Hindlimb muscle (tissue), 1 donor: ENCODE measurements at regions not wholly inside any gene's neighbourhood (a gene's known extent, or its start where the extent isn't known, plus 50 kb on each side); places are given as distances from the start of the nearest gene placed in this dataset.
A peak's percentile ranks its signal among the peaks of the same experiment; 100 is the strongest.
"Not testable (repeated sequence)": the region's sequence is repeated elsewhere in the genome, so short reads cannot be mapped to it uniquely, and the experiment has no call there.

ENCODE experiments used
- DNase-seq: peaks from one replicate; pipeline ENCODE4 v3.0.0-alpha.2; 2013

- no peak for DNase-seq
Observed at GRCh38 chr3:23709987-23710386, 95.8 kb upstream of the UBE2E1 start.

DNA sequence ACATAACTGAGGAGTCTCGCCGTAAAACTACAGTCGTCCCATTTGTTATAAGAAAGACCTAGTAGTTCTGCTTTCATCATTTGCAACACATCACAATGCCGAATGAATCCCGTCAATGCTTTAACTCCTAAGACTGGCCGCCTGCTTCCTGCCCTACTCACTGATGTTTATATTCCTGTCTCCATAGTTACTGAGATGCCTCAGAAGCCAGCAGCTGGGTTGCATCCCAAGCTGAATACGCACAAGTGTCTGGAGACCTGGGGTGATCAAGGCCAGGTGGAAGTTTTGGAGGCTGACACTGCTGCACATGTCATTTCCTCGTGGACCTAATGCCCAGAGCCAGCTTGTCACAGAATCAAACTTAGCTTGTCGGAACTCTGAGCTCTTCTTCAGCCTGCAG is 95.2 kb upstream of the UBE2E1 start:
- peak; percentile 82 for DNase-seq

DNA sequence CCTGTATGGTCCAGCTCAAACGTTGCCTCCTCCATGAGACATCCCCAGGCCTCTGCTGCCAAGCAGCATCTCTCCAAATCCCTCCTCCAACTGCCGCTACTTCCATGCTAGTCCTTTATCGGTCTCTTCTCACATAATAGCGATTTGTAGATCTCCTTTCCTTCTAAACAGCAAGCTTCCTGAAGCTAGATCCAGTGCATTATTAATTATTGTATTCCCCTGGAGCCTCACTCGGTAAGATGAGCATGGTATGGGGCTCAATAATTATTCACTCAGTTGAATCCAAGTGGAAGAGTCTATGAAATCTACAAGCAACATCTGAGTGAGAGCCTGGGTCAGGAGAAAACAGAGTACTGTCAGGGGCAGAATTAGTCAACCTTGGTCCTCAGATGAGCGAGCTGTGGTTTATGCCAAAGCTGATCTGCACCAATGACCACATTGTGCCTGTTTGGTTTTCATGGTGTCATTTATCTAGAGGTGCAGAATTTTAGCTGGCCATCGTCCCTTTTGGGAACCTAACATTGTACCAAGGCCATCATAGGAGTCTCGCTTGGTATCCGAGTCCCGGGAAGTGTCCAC is 93.8 kb upstream of the UBE2E1 start:
- DNase-seq: no peak

DNA sequence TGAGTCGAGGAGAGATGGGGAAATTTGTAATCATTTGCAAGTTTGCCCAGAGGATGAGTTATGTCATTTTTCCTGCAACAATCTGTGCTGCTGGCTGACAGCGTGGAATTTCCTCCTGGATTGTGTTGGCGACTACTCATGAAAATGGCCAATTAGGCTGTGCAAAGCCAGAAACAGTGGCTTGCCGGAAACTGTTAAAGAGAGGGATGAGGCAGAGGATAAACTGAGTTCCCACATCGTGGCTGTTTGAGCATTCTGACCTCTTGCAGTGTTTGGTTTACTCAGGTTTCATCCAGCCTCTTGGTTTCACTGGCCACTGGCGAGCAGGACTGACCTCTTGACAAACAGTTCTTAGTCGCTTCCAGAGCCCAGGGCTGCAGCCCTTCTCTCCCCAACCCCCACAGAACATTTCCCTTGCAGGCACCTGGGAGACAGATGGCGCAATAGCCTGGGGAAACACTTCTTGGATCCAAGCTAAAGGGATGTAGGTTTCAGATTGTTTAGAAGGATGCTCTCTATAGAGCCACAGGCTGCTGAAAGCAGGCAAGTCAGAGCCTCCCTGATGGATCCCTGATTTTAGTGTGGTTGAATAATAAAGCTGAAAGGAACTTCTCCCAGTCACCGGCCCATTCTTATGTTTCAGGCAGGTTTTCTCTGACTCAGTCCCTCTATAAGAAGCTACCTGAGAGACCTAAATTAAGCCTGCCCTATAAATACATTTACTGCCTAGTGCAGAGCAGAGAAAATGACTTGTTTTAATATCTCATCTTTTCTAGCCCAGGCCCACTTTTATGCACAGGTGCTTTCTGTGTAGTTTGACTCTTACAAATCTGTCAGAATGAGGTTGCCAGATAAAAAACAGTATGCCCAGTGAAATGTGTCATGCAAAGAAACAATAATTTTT is 92.8 kb upstream of the UBE2E1 start:
- DNase-seq: peak; percentile 80

GRCh38 chr3:23713641-23714040 is 92.1 kb upstream of the UBE2E1 start:
- no peak for DNase-seq

GRCh38 chr3:23720059-23720458 is 85.7 kb upstream of the UBE2E1 start:
- DNase-seq: no peak

- DNase-seq: no peak
Observed at GRCh38 chr3:23720885-23721284, 84.9 kb upstream of the UBE2E1 start.

DNA sequence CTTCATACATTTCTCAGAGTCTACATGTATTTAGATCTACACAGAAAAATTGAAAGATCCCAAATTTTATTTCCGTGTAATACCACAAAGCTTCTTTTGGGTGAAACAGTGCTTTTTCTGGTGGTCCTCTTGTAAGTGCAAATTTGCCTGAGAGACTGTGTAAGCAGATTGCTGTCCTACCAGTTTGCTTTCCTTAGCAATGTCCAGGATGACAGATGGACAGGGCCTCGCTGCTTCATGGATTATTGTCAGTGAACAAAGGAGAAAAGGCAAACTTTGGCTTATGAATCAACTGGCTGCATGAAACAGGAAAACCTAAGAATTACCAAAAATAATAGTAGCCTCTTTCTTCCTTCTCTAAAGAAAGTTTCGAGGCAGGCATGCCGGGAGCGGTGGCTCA is 82.6 kb upstream of the UBE2E1 start:
- DNase-seq: no peak

GRCh38 chr3:23723930-23724329 is 81.8 kb upstream of the UBE2E1 start:
- DNase-seq: no peak

GRCh38 chr3:23726811-23727548 is 78.8 kb upstream of the UBE2E1 start:
- no peak for DNase-seq

- DNase-seq: no peak
Observed at GRCh38 chr3:23728601-23729117, 77.1 kb upstream of the UBE2E1 start.

DNA sequence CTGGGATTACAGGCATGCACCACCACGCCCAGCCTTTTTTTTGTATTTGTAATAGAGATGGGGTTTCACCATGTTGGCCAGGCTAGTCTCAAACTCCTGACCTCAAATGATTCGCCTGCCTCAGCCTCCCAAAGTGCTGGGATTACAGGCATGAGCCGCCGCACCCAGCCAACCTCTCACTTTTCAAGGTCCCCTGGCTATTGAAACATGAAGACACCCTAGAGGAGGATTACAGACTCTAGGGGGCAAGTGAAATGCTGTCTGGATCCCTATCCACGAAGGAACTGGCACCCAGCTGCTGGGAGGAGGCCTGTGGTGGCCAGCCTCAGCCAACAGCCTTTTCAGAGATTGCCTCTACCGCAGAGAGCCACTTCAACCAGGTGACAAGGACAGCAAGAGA is 76.4 kb upstream of the UBE2E1 start:
- not testable (repeated sequence) for DNase-seq

GRCh38 chr3:23734481-23734880 is 71.3 kb upstream of the UBE2E1 start:
- no peak for DNase-seq

DNA sequence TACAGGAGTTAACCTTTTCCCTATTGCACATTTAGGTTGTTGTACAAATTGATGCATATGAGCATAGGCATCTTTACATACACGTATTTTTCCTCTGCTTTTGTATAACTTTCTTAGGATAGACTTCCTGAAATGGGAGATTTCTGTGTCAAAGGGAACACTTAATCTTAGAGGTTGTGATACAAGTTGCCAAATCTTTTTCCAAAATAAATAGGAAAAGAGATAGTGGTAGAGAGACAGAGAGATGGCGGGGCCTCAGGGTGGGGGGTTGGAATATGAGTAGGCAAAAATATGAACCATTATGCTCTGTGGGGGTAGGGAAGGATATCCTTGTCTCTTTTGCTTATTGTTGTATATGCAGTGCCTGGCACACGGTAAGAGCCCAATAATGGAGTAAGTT is 70.7 kb upstream of the UBE2E1 start:
- no peak for DNase-seq

DNA sequence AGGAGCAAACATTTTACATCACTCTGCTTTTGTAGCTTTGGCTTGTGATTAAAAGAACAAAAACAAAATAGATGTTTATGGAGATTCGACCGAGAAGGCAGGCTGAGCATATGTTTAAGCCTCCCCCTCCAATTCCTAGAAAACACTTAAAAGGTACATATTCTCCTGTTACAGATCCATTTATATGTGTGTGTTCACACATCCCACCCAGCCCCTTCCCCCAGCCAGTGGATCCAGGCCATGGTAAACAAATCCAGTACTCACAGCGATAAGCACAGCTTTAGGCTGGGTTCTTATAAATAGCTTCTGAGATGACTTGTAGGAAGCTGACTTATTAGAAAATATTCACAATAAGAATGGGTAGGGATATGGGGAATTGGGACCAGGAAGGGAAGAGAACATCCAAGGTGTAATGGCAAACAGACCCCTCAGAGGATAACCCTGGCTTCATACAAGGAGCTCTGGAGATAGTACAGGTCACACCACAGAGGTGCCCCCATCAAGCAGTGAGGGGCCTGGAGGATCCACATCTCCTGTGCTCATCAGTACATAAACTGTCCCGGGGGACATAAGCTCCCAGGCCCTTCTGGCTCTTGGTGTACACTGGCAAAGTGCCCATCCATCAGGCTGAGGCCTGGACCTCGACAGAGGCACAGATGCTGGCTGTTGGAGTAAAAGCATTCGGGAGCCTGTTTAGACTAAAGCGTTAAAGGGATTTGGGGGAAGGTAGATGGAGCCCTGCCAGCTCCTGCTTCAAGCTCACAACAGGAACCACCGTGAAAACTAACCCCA is 70.0 kb upstream of the UBE2E1 start:
- DNase-seq: no peak

DNA sequence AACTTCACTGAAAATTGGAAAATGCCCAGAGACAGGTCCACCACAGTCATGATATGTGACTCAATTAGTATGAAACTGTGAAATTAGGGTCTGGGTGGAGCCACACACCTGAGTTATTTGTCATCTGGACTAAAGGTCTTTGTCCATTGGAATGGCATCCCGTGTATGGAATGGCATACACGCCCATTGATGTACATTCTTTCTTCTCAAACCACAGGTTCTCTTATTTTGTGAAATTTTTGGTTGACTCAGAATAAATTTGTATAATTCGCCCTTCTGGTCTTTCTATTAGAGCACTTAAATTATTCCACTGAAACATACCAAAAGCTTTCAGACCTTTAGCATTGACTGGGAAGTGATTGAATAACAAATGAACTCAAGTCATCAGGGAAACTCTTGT is 66.8 kb upstream of the UBE2E1 start:
- DNase-seq: no peak

GRCh38 chr3:23739536-23739935 is 66.2 kb upstream of the UBE2E1 start:
- DNase-seq: no peak

DNA sequence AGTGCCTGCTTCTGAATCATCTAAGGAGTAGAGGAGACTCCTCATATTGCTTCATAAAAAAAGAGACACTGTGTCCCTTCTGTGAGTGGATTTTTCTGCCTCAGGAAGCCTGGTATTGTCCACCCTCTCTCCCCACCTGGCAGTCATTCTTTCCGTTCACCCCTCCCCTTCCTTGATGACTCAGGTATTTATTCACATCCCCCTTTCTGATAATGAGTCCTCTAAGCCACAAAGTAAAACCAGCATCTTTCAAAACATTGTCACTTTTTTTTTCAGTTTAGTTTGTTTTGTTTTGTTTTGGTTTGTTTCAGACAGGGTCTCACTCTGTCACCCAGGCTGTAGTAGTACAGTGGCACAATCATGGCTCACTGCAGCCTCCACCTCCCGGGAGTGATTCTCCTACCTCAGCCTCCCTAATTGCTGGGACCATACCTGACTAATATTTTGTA is 65.2 kb upstream of the UBE2E1 start:
- DNase-seq: no peak

DNA sequence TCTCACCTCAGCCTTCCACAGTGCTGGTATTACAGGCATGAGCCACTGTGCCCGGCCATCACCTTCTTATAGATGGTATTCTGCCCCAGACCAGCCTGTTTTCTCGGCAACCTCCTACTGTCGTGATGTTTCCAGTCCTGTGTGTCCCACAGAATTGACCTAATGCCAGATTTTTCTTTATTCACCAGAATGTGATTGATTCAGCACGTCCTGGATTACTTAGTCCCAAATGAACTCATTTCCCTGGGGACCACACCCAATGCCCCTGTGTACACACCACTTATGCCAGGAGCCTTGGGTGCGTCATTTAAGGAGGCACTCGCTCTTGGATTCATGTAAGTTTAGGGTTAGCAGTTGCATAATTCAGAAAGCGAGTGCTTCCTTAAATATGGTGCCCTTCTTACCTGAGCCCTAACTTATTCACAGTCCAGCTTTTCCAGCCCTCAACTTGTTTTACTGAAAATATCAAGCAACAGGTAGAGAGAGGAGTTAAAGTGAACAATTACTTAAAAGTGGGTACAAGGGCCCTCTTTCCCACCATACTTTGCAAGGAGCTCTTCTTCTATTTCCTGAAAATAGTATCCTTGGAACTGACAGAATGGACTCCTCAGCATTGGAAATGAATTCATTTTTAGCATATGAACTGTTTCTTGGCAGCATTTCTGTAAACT is 64.6 kb upstream of the UBE2E1 start:
- no peak for DNase-seq

GRCh38 chr3:23743141-23743784 is 62.5 kb upstream of the UBE2E1 start:
- DNase-seq: no peak

DNA sequence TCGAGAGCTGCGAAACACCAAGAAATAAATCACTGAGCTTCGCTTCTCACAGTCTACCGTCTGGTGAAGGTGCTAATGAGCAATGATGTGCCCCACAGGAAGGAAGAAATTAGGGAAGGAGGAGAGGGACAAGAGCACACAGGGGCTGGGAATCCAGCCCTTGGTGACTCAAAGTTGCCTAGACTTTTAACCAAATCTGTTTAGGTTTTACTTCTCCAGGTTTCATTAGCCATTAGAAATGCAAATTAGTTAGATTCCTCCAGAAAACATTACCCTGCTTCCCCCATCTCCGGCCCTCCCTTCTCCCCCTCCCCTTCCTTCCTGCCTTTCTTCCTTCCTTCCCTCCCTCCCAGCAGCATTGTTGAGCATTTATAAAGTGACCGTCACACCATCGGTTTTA is 59.3 kb upstream of the UBE2E1 start:
- DNase-seq: no peak
